Left lung (tissue), 4 donors: ENCODE measurements at regions not wholly inside any gene's neighbourhood (a gene's known extent, or its start where the extent isn't known, plus 50 kb on each side); places are given as distances from the start of the nearest gene placed in this dataset.
A peak's percentile ranks its signal among the peaks of the same experiment; 100 is the strongest.

Source experiments
- ATAC-seq: fragments of 200-7000 bp; cut with Tn5 transposase; one replicate; pipeline ENCODE4 v1.9.1; 2020; ENCODE audit warnings: moderate library complexity
- DNase-seq, 4 donors: peaks; one replicate each; pipeline ENCODE4 v3.0.0-alpha.2; 2013 to 2020
- H3K27ac ChIP-seq, 2 donors: fragments of 200-600 bp; sonication (generic) in 1 of 2; one replicate each; pipeline versions ENCODE4 v1.5.0 to v1.8.0; 2020 to 2021
- H3K27me3 ChIP-seq, 2 donors: fragments of 200-600 bp; sonication (generic) in 1 of 2; one replicate each; pipeline versions ENCODE4 v1.5.0 to v1.8.0; 2020 to 2021
- H3K36me3 ChIP-seq, 2 donors: fragments of 200-600 bp; sonication (generic) in 1 of 2; one replicate each; pipeline versions ENCODE4 v1.5.0 to v1.8.0; 2020 to 2021
- H3K4me1 ChIP-seq, 2 donors: fragments of 200-600 bp; one replicate each; pipeline ENCODE4 v1.8.0; 2021
- H3K4me3 ChIP-seq, 2 donors: fragments of 200-600 bp; sonication (generic) in 1 of 2; one replicate each; pipeline versions ENCODE4 v1.5.0 to v1.8.0; 2020 to 2021; ENCODE audit warnings: mild to moderate bottlenecking in 1 of 2
- H3K9me3 ChIP-seq, 2 donors: fragments of 200-600 bp; sonication (generic) in 1 of 2; one replicate each; pipeline versions ENCODE4 v1.5.0 to v1.8.0; 2020 to 2021
- intact Hi-C, 2 donors: fragments of 100-400 bp; cut with DNase I; formaldehyde crosslinking; loops; one replicate each; pipeline versions ENCODE4 v1.11.2 to v1.14.2; 2022
- TF ChIP-seq, protein P1 (sequence below), 2 donors: fragments of 200-600 bp; sonication (generic) in 1 of 2; IDR thresholded peaks; one replicate each; pipeline versions ENCODE4 v1.5.0 to v1.8.0; 2021; ENCODE audit warnings: antibody characterized with exemption in 2 of 2
- donor health status: DM: no; HTN: yes; CAD: no.
- donor health status: DM: no; HTN: no; CAD: no.

DNA sequence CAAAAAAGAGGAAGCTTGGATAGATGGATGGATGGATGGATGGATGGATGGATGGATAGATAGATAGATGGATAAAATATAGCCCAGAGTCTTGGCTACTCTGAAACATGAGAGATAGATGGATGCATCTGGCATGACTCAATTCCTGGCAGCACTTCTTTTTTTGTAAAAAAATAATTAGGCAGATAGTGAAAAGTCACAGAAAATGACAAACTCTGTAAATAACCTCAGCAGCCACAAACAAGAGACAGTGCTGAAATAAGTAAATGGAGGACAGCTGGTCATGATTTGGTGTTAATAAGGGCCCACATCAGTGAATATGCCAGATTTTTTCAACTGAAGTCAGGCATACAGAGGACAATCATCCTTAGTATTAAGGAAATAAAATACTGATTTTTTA, 585.0 kb upstream of the GCFC2 start:
- no peak overlapping the region for H3K27ac ChIP-seq
- DNase-seq (no peak), ATAC-seq (no peak)
- H3K9me3 ChIP-seq: no peaks in the 10 kb centered on the region
- no peaks in the 10 kb centered on the region for H3K36me3 ChIP-seq
- TF ChIP-seq, protein P1, sequence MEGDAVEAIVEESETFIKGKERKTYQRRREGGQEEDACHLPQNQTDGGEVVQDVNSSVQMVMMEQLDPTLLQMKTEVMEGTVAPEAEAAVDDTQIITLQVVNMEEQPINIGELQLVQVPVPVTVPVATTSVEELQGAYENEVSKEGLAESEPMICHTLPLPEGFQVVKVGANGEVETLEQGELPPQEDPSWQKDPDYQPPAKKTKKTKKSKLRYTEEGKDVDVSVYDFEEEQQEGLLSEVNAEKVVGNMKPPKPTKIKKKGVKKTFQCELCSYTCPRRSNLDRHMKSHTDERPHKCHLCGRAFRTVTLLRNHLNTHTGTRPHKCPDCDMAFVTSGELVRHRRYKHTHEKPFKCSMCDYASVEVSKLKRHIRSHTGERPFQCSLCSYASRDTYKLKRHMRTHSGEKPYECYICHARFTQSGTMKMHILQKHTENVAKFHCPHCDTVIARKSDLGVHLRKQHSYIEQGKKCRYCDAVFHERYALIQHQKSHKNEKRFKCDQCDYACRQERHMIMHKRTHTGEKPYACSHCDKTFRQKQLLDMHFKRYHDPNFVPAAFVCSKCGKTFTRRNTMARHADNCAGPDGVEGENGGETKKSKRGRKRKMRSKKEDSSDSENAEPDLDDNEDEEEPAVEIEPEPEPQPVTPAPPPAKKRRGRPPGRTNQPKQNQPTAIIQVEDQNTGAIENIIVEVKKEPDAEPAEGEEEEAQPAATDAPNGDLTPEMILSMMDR (IDR thresholded peaks at IDR 0.05): no peak
- intact Hi-C loops: no loop called here
- no peak overlapping the region for H3K4me3 ChIP-seq
- no peaks in the 10 kb centered on the region for H3K27me3 ChIP-seq
- H3K4me1 ChIP-seq: no peaks in the 10 kb centered on the region

DNA sequence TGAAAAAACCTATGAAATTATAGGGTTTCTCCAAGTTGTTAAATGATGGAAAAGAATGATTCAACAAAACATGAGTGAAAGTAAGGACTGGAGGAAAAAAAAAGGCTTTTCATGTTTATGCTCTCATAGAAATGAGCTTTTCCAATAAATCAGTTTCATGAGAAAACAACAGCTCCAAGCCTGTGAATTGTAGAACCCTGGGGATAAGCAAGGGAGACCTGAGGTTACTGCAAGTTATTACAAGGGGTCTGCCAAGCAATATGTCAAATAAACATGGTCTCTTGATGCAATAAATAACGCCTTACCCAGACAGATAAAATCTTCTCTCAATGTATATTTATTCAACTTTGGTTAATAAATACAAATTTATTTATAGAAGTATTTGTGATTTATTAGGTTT, 577.9 kb upstream of the GCFC2 start:
- DNase-seq: no peak
- intact Hi-C loops: no loop called here

DNA sequence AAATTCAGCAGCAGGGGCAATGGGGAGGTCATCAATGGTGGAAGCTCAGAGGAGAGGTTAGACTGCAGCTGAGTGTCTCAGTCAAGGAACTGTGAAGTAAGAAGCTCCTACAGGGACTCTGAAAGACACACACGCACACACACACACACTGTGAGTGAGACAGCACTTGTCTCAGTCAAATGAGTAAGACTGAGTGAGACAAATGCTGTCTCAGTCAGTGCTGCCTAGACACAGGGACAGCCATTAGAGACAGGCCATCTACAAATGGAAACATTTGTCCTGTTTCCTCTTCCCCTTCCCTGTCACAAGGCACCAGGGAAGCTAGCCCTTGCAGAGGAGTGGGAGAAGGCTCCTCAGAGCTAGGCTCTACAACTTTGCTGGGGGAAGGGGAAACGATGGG, 577.4 kb upstream of the GCFC2 start:
- Histone ChIP-seq H3K4me3 (no peak overlapping the region), H3K27ac (no peak overlapping the region), H3K9me3 (no peaks in the 10 kb centered on the region), H3K36me3 (no peaks in the 10 kb centered on the region), H3K4me1 (no peaks in the 10 kb centered on the region), H3K27me3 (no peaks in the 10 kb centered on the region)
- TF ChIP-seq, protein P1 (IDR thresholded peaks at IDR 0.05): no peak
- intact Hi-C loops: no loop called here
- ATAC-seq (no peak), DNase-seq (no peak)

More for the DNA sequence above, 577.9 kb upstream of the GCFC2 start:
- no peaks in the 10 kb centered on the region for H3K36me3 ChIP-seq
- no peak for ATAC-seq
- no peak overlapping the region for H3K27ac ChIP-seq
- no peak overlapping the region for H3K4me3 ChIP-seq
- H3K9me3 ChIP-seq: no peaks in the 10 kb centered on the region
- H3K4me1 ChIP-seq: no peaks in the 10 kb centered on the region
- TF ChIP-seq, protein P1 (IDR thresholded peaks at IDR 0.05): no peak
- no peaks in the 10 kb centered on the region for H3K27me3 ChIP-seq

DNA sequence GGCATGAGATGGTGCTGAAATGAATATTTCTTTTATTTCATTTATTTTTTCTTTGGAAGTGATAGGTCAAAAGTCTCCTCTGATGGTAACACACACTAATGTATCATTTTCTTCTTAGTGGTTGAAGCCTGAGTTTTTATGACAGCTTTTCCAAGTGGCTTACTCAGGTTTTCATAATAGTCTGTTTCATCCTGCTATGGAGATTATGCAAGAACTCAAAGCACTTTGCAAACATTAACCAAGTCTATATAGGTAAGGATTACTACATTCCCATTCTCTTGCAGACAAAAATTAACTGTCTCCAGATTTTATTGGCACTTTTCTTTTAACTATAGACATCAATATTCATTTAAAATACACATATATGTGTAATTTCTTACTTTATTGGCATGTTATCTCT, 572.6 kb upstream of the GCFC2 start:
- no peak for DNase-seq
- H3K4me3 ChIP-seq: no peak overlapping the region
- no peaks in the 10 kb centered on the region for H3K36me3 ChIP-seq
- no peak overlapping the region for H3K27ac ChIP-seq
- no peaks in the 10 kb centered on the region for H3K4me1 ChIP-seq
- TF ChIP-seq, protein P1 (IDR thresholded peaks at IDR 0.05): no peak
- ATAC-seq: peak; percentile 41
- H3K9me3 ChIP-seq: no peaks in the 10 kb centered on the region
- no peaks in the 10 kb centered on the region for H3K27me3 ChIP-seq
- intact Hi-C loops: no loop called here

DNA sequence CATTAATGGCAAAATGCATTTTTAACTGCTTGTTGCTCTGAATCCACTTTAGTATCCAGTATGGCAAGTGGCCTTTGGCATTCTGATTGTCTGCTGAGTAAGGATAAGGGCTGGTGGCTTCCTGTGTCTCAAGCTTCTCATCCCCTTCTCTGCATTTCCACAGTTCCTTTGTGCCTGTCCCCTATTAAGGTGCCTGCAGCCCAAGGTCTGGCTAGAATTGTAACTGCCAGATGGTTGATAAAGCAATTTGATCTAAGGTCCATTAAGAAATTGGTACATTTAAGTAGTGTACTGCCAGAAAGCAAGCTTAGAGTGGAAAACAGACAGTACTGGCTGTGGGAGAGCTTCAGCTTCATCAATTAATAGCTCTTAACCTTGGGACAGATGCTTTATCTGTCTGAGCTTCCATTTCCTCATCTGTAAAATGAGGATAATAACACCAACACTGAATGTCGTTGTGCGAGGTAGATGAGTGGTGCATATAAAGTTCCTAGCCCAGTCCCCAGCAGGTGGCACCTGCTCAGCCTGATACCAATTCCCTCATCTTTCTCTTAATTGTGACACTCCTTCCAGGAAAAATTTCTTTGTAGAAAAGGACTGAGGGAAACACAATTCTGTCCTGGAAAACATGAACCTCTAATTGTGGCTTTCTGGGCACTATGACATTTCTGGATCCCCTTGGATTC, 570.6 kb upstream of the GCFC2 start:
- Histone ChIP-seq H3K27ac (no peak overlapping the region), H3K9me3 (no peaks in the 10 kb centered on the region), H3K4me3 (no peak overlapping the region), H3K36me3 (no peaks in the 10 kb centered on the region), H3K27me3 (no peaks in the 10 kb centered on the region), H3K4me1 (no peaks in the 10 kb centered on the region)
- TF ChIP-seq, protein P1 (IDR thresholded peaks at IDR 0.05): no peak
- ATAC-seq (no peak), DNase-seq (no peak)
- intact Hi-C loops: no loop called here
